NB4 (cell line): ENCODE measurements at regions not wholly inside any gene's neighbourhood (a gene's known extent, or its start where the extent isn't known, plus 50 kb on each side); places are given as distances from the start of the nearest gene placed in this dataset.

Experiments
- POLR2A ChIP-seq: IDR thresholded peaks from 2 replicates; pipeline ENCODE4 v1.6.1; 2011; ENCODE audit warnings: mild to moderate bottlenecking; ENCODE audit not compliant: insufficient read length; ENCODE audit errors: extremely low read depth
- TF ChIP-seq, protein P1 (sequence below): IDR thresholded peaks from one replicate; pipeline ENCODE4 v1.5.1; 2012; ENCODE audit warnings: low read depth, low read length

DNA sequence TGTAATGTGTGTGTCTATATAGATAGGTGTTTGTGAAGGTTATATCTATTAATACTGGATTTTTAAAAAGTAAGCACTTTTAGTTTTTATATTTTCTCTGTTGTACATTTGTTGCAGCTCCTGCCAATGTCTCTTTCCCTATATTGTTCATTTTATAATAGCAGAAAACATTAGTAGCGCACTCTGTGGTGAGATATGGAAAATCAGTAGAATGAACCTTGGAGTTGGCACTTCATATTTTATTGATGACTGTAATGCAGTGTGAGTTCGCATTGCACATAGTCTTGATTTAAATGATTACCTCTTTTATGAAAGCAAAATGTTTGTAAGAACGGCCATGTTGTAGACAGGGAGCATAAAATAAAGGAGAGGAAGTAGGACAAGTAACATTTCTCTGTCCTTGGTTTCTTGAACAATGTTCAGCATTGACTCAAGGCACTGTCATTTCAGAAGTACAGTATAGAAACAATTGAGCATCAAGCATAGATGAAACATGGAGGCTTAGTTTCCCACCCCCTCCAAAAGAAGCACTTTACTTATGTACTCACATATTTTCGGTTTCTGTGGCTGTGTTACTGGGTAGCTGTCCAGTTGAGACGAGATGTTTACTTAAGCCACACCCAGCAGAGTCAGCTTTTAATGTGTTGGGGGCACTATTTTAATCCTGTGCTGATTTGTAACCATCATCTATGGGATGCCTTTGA lies 74.0 kb downstream of the TANC2 start:
- no peak for TF ChIP-seq POLR2A
- TF ChIP-seq, protein P1, sequence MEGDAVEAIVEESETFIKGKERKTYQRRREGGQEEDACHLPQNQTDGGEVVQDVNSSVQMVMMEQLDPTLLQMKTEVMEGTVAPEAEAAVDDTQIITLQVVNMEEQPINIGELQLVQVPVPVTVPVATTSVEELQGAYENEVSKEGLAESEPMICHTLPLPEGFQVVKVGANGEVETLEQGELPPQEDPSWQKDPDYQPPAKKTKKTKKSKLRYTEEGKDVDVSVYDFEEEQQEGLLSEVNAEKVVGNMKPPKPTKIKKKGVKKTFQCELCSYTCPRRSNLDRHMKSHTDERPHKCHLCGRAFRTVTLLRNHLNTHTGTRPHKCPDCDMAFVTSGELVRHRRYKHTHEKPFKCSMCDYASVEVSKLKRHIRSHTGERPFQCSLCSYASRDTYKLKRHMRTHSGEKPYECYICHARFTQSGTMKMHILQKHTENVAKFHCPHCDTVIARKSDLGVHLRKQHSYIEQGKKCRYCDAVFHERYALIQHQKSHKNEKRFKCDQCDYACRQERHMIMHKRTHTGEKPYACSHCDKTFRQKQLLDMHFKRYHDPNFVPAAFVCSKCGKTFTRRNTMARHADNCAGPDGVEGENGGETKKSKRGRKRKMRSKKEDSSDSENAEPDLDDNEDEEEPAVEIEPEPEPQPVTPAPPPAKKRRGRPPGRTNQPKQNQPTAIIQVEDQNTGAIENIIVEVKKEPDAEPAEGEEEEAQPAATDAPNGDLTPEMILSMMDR = no peak
